ENCODE measurements at regions not wholly inside any gene's neighbourhood (a gene's known extent, or its start where the extent isn't known, plus 50 kb on each side); places are given as distances from the start of the nearest gene placed in this dataset.

DNA sequence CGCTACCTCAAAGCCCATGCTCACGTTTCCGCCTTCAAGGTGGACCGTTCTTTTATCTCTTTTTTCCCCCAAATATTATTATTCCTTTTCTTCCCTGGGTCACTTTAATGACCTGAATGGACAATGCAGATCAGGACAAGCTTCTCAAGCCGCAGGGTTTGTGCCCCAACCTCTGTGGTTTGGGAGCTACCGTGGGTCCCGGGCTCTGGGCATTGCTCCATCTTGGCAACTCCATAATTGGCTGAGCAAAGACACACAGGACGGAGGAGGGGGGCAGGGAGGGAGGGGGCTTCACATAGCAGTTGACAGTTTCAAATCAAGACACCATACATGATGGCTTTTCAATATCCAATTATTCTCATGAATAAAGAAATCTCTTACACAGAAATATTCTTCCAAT is 308.1 kb upstream of the FZD8 start:
- no peak for TF ChIP-seq POLR2A (IDR thresholded peaks at IDR 0.05)
- TF ChIP-seq, protein P1, sequence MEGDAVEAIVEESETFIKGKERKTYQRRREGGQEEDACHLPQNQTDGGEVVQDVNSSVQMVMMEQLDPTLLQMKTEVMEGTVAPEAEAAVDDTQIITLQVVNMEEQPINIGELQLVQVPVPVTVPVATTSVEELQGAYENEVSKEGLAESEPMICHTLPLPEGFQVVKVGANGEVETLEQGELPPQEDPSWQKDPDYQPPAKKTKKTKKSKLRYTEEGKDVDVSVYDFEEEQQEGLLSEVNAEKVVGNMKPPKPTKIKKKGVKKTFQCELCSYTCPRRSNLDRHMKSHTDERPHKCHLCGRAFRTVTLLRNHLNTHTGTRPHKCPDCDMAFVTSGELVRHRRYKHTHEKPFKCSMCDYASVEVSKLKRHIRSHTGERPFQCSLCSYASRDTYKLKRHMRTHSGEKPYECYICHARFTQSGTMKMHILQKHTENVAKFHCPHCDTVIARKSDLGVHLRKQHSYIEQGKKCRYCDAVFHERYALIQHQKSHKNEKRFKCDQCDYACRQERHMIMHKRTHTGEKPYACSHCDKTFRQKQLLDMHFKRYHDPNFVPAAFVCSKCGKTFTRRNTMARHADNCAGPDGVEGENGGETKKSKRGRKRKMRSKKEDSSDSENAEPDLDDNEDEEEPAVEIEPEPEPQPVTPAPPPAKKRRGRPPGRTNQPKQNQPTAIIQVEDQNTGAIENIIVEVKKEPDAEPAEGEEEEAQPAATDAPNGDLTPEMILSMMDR (IDR thresholded peaks at IDR 0.05), result no peak

Measured in Peyer's patch (tissue), 4 donors.